ENCODE measurements at regions not wholly inside any gene's neighbourhood (a gene's known extent, or its start where the extent isn't known, plus 50 kb on each side); places are given as distances from the start of the nearest gene placed in this dataset.
A peak's percentile ranks its signal among the peaks of the same experiment; 100 is the strongest.
"Not testable (repeated sequence)": the region's sequence is repeated elsewhere in the genome, so short reads cannot be mapped to it uniquely, and the experiment has no call there.

- DNase-seq, result peak; percentile 27 to 30
These were observed 110.1 kb upstream of the SMURF2 start for GRCh38 chr17:64771980-64772844.

- no peak for DNase-seq
These were observed 107.6 kb upstream of the SMURF2 start for GRCh38 chr17:64769712-64770111.

GRCh38 chr17:64767269-64767997 lies 105.3 kb upstream of the SMURF2 start:
- no peak for DNase-seq

GRCh38 chr17:64765191-64765889 lies 103.2 kb upstream of the SMURF2 start:
- DNase-seq, result no peak

- no peak for DNase-seq
These were observed 89.0 kb upstream of the SMURF2 start for GRCh38 chr17:64750891-64751677.

- DNase-seq, result no peak
These were observed 88.4 kb upstream of the SMURF2 start for GRCh38 chr17:64750478-64750877.

GRCh38 chr17:64749306-64749705 lies 87.2 kb upstream of the SMURF2 start:
- no peak for DNase-seq

GRCh38 chr17:64747938-64748540 lies 85.9 kb upstream of the SMURF2 start:
- DNase-seq, result no peak

- DNase-seq, result no peak
These were observed 80.2 kb upstream of the SMURF2 start for GRCh38 chr17:64742326-64742725.

- peak in 1 of 2 donors; percentile 9 for DNase-seq
These were observed 79.8 kb upstream of the SMURF2 start for GRCh38 chr17:64741916-64742315.

GRCh38 chr17:64741038-64741641 lies 79.0 kb upstream of the SMURF2 start:
- DNase-seq, result peak; percentile 47 to 58

GRCh38 chr17:64739316-64740058 lies 77.4 kb upstream of the SMURF2 start:
- DNase-seq, result peak; percentile 43 to 64

GRCh38 chr17:64736804-64737492 lies 74.8 kb upstream of the SMURF2 start:
- peak; percentile 55 to 62 for DNase-seq

GRCh38 chr17:64732336-64733006 lies 70.4 kb upstream of the SMURF2 start:
- DNase-seq, result no peak

- not testable (repeated sequence) for DNase-seq
These were observed 67.9 kb upstream of the SMURF2 start for GRCh38 chr17:64730023-64730422.

GRCh38 chr17:64729201-64729600 lies 67.1 kb upstream of the SMURF2 start:
- no peak for DNase-seq

GRCh38 chr17:64728041-64728695 lies 66.1 kb upstream of the SMURF2 start:
- no peak for DNase-seq

GRCh38 chr17:64726025-64726424 lies 63.9 kb upstream of the SMURF2 start:
- not testable (repeated sequence) for DNase-seq

GRCh38 chr17:64724246-64724645 lies 62.1 kb upstream of the SMURF2 start:
- peak; percentile 37 to 43 for DNase-seq
